GM12878 (cell line): ENCODE measurements at regions not wholly inside any gene's neighbourhood (a gene's known extent, or its start where the extent isn't known, plus 50 kb on each side); places are given as distances from the start of the nearest gene placed in this dataset.

Source experiments
- ATAC-seq: fragments of 200-7000 bp; cut with Tn5 transposase; 3 replicates; pipeline ENCODE4 v1.9.1; 2020; ENCODE audit warnings: mild to moderate bottlenecking, moderate library complexity
- BruUV-seq: library from RNA; stranded (reverse); fragments of 400-500 nt; replicated peaks from 2 replicates; lab custom pipeline; 2021; lab: Mats Ljungman, UMichigan
- CTCF ChIA-PET: fragments of 300-600 bp; sonication (Branson Sonifier 250); formaldehyde crosslinking; extraction: SDS; loops from one replicate; lab custom pipeline; 2021; ENCODE audit warnings: inconsistent platforms; lab: Yijun Ruan, JAX
- POLR2A ChIA-PET: fragments of 350-600 bp; formaldehyde crosslinking; extraction: SDS; loops from one replicate; lab custom pipeline; 2021; ENCODE audit warnings: inconsistent platforms; lab: Charles Lee
- RAD21 ChIA-PET: fragments of 300-600 bp; sonication (Branson Sonifier 250); formaldehyde crosslinking; loops from one replicate; lab custom pipeline; 2023; ENCODE audit warnings: antibody characterized with exemption; ENCODE audit not compliant: unreplicated experiment; lab: Charles Lee
- SMC1A ChIA-PET: fragments of 300-600 bp; sonication (Branson Sonifier 250); formaldehyde crosslinking; loops from one replicate; lab custom pipeline; 2023; ENCODE audit not compliant: unreplicated experiment, uncharacterized antibody; lab: Charles Lee
- DNase-seq: peaks from one replicate; pipeline ENCODE4 v3.0.0-alpha.2; 2011; ENCODE audit warnings: low read depth, low spot score
- FAIRE-seq: peaks from 3 replicates; lab custom pipeline; 2011; peaks lifted over from hg19 to GRCh38; lab: Jason Lieb, UNC
- H2AFZ ChIP-seq: 2 replicates; pipeline ENCODE4 v1.6.0; 2011; ENCODE audit warnings: low read depth, low read length, control low read depth; ENCODE audit not compliant: control insufficient read depth
- H3K27ac ChIP-seq: 2 replicates; pipeline ENCODE4 v1.5.1; 2011; ENCODE audit warnings: control low read depth; ENCODE audit not compliant: control insufficient read depth, insufficient read depth
- H3K27me3 ChIP-seq, 2 experiments: replicated peaks in 1 of 2; 2 replicates each; pipeline versions ENCODE4 v1.6.0 to v1.6.1; 2011; ENCODE audit warnings: low read length in 1 of 2; ENCODE audit not compliant: control insufficient read depth in 2 of 2, insufficient read depth in 2 of 2
- H3K36me3 ChIP-seq, 2 experiments: 2 replicates each; pipeline ENCODE4 v1.5.1; 2011; ENCODE audit warnings: low read length in 1 of 2; ENCODE audit not compliant: control insufficient read depth in 2 of 2, insufficient read depth in 2 of 2
- H3K4me1 ChIP-seq: 2 replicates; pipeline ENCODE4 v1.6.1; 2011; ENCODE audit warnings: mild to moderate bottlenecking, low read length, moderate library complexity, mixed read lengths; ENCODE audit not compliant: control insufficient read depth, insufficient read depth
- H3K4me2 ChIP-seq: 2 replicates; pipeline ENCODE4 v1.6.0; 2011; ENCODE audit warnings: control low read depth; ENCODE audit not compliant: control insufficient read depth, insufficient read depth
- H3K4me3 ChIP-seq: fragments of 200-600 bp; sonication (generic); 2 replicates; pipeline ENCODE4 v1.5.1; 2016
- H3K79me2 ChIP-seq: 2 replicates; pipeline ENCODE4 v1.6.0; 2011; ENCODE audit warnings: low read length; ENCODE audit not compliant: control insufficient read depth, insufficient read depth
- H3K9ac ChIP-seq: 2 replicates; pipeline ENCODE4 v1.8.0; 2011; ENCODE audit warnings: low read length, control low read depth, mixed read lengths; ENCODE audit not compliant: control insufficient read depth, insufficient read depth
- H3K9me3 ChIP-seq: replicated peaks from 3 replicates; pipeline ENCODE4 v1.5.1; 2011; ENCODE audit warnings: mild to moderate bottlenecking, low read length; ENCODE audit not compliant: control insufficient read depth, insufficient read depth
- H4K20me1 ChIP-seq: 2 replicates; pipeline ENCODE4 v1.6.0; 2011; ENCODE audit not compliant: control insufficient read depth, insufficient read depth
- BCL11A ChIP-seq: IDR thresholded peaks from 2 replicates; pipeline ENCODE4 v1.6.1; 2011; ENCODE audit warnings: low read depth, low read length
- CBX5 ChIP-seq: sonication (generic); IDR thresholded peaks from 2 replicates; pipeline ENCODE4 v1.6.1; 2016; ENCODE audit warnings: low read depth, moderate library complexity, mild to moderate bottlenecking, inconsistent platforms
- CEBPB ChIP-seq, 2 experiments: fragments of 150-350 bp in 1 of 2; IDR thresholded peaks; 2 replicates each; pipeline ENCODE4 v1.6.1; 2012 to 2014; ENCODE audit warnings: low read depth in 2 of 2, low read length in 2 of 2, borderline replicate concordance in 1 of 2, inconsistent platforms in 1 of 2
- CREM ChIP-seq: IDR thresholded peaks from 2 replicates; pipeline ENCODE4 v1.6.1; 2014; ENCODE audit warnings: antibody characterized with exemption, low read depth
- MYB ChIP-seq: fragments of 150-350 bp; IDR thresholded peaks from 2 replicates; pipeline ENCODE4 v1.6.1; 2014; ENCODE audit warnings: mild to moderate bottlenecking, low read depth, low read length, borderline replicate concordance
- NRF1 ChIP-seq: conservative IDR thresholded peaks from 2 replicates; pipeline ENCODE4 v1.6.1; 2011; ENCODE audit warnings: mild to moderate bottlenecking, low read depth, low read length, improper control_type of control experiment
- POLR2AphosphoS5 ChIP-seq: IDR thresholded peaks from 2 replicates; pipeline ENCODE4 v1.6.1; 2011; ENCODE audit warnings: mild to moderate bottlenecking, low read length, inconsistent platforms
- RFX5 ChIP-seq: IDR thresholded peaks from 2 replicates; pipeline ENCODE4 v1.6.1; 2011; ENCODE audit warnings: low read depth, low read length, improper control_type of control experiment
- SIN3A ChIP-seq: IDR thresholded peaks from 2 replicates; pipeline ENCODE4 v1.6.1; 2012; ENCODE audit warnings: low read depth, low read length, improper control_type of control experiment
- SUPT20H ChIP-seq: IDR thresholded peaks from 2 replicates; pipeline ENCODE4 v1.6.1; 2011; ENCODE audit warnings: low read depth, mild to moderate bottlenecking, low read length, moderate library complexity, borderline replicate concordance; ENCODE audit not compliant: control insufficient read depth
- TCF12 ChIP-seq: IDR thresholded peaks from 2 replicates; pipeline ENCODE4 v1.6.1; 2011; ENCODE audit warnings: low read depth, mild to moderate bottlenecking, low read length
- WGBS: methylation state at CpG from one replicate; pipeline ENCODE4 v1.1.6; 2016; ENCODE audit warnings: low lambda C conversion rate; ENCODE audit not compliant: insufficient replicate concordance, insufficient coverage; ENCODE audit errors: missing lambda C conversion rate; 5-methylcytosine and 5-hydroxymethylcytosine counted together
- in situ Hi-C: fragments of 300-500 bp; cut with MboI; formaldehyde crosslinking; loops from 9 replicates; pipeline ENCODE4 v1.14.3; 2018; ENCODE audit warnings: mixed read lengths
- intact Hi-C: fragments of 100-400 bp; cut with micrococcal nuclease; formaldehyde crosslinking; loops from one replicate; pipeline ENCODE4 v1.14.2; 2022; ENCODE audit not compliant: unreplicated experiment
- TF ChIP-seq, protein P1 (sequence below): IDR thresholded peaks from 2 replicates; pipeline ENCODE4 v1.6.1; 2012; ENCODE audit warnings: low read depth, low read length, improper control_type of control experiment
- TF ChIP-seq, protein P2 (sequence below): IDR thresholded peaks from 2 replicates; pipeline ENCODE4 v1.6.1; 2012; ENCODE audit warnings: low read depth, low read length, improper control_type of control experiment
- TF ChIP-seq, protein P3 (sequence below): IDR thresholded peaks from 2 replicates; pipeline ENCODE4 v1.6.1; 2012; ENCODE audit warnings: low read depth, low read length, improper control_type of control experiment

- no peak for TF ChIP-seq SUPT20H
- TF ChIP-seq, all 136 proteins: peak for 0
Measured at GRCh38 chr6:112468359-112468758, 121.2 kb downstream of the RFPL4B start (continued).

DNA sequence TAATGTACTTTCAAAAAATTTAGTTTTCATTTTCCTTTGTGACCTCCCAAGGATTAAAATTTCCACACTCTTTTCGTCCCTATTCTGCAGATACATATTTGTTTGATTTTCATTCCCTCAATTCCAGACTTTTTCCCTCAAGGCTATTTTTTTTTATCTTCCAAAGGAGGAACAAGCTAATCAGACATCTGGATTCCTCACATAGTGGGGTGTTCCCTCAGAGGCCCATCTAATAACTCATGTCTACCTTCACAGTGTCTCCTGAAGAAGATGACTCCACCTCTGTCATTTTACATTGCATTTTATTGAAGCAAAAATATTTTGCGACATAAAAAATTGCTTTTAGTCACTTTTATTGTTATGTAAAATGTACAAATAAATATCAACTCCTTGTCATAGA, 122.2 kb downstream of the RFPL4B start:
- RAD21 ChIA-PET: no interaction called here
- DNase-seq (no peak), ATAC-seq (no peak), FAIRE-seq (no peak)
- 2% methylated on average over 2 of the region's 2 CpGs for WGBS
- in situ Hi-C loops (no loop called here), intact Hi-C loops (no loop called here)
- TF ChIP-seq MYB: no peak
- no peak for TF ChIP-seq RFX5
- TF ChIP-seq CBX5: no peak
- no peaks in the 10 kb centered on the region; the same call in 2 of the 3 replicates for H3K9me3 ChIP-seq
- H3K36me3 ChIP-seq: no peaks in the 10 kb centered on the region
- no peaks in the 10 kb centered on the region for H4K20me1 ChIP-seq
- no peaks in the 10 kb centered on the region for H3K79me2 ChIP-seq
- POLR2A ChIA-PET: no interaction called here
- H3K9ac ChIP-seq: no peak overlapping the region
- no peak overlapping the region for H3K4me3 ChIP-seq
- SMC1A ChIA-PET: interaction anchor here (0.7 kb wide), 1 partner anchor 722 kb away, joined by 3 read pairs; no protein-coding TSS in a partner anchor
- no peaks in the 10 kb centered on the region for H3K4me1 ChIP-seq
- H2AFZ ChIP-seq: no peak overlapping the region
- BruUV-seq: no TSS peak
- no peaks in the 10 kb centered on the region for H3K27me3 ChIP-seq
- no peak overlapping the region for H3K4me2 ChIP-seq
- H3K27ac ChIP-seq: no peak overlapping the region
- CTCF ChIA-PET: no interaction called here

DNA sequence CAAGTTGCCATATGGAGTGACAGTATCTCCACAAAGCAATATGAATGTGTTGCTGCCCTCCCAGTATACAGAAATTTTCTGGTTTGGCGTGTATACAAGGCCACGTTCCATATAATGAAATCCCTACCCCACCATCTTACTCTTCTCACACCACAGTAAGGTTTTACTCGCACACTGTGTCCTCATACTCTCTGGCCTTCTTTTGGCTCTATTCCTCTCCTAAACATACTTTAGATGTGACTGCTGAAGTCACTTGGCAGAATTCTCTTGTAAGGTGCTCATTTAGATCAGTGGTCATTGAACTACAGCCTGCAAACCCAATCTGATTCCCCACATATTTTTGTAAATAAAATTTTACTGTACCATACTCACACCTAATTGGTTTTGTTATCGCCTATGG, 123.2 kb downstream of the RFPL4B start:
- POLR2A ChIA-PET: no interaction called here
- no peaks in the 10 kb centered on the region for H3K4me1 ChIP-seq
- TF ChIP-seq, protein P1, sequence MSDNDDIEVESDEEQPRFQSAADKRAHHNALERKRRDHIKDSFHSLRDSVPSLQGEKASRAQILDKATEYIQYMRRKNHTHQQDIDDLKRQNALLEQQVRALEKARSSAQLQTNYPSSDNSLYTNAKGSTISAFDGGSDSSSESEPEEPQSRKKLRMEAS: no peak
- no peak for TF ChIP-seq TCF12
- TF ChIP-seq NRF1: no peak
- TF ChIP-seq CEBPB (IDR thresholded peaks at IDR 0.05; ENCODE audit: borderline replicate concordance in 1 of 2, low read depth in 2 of 2, low read length in 2 of 2): no peak
- TF ChIP-seq, protein P2, sequence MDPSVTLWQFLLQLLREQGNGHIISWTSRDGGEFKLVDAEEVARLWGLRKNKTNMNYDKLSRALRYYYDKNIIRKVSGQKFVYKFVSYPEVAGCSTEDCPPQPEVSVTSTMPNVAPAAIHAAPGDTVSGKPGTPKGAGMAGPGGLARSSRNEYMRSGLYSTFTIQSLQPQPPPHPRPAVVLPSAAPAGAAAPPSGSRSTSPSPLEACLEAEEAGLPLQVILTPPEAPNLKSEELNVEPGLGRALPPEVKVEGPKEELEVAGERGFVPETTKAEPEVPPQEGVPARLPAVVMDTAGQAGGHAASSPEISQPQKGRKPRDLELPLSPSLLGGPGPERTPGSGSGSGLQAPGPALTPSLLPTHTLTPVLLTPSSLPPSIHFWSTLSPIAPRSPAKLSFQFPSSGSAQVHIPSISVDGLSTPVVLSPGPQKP: no peak
- TF ChIP-seq CREM: no peak
- TF ChIP-seq, protein P3, sequence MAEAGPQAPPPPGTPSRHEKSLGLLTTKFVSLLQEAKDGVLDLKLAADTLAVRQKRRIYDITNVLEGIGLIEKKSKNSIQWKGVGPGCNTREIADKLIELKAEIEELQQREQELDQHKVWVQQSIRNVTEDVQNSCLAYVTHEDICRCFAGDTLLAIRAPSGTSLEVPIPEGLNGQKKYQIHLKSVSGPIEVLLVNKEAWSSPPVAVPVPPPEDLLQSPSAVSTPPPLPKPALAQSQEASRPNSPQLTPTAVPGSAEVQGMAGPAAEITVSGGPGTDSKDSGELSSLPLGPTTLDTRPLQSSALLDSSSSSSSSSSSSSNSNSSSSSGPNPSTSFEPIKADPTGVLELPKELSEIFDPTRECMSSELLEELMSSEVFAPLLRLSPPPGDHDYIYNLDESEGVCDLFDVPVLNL: no peak
- no peak for TF ChIP-seq BCL11A
- no peak for TF ChIP-seq POLR2AphosphoS5
- TF ChIP-seq SIN3A: no peak

More for the DNA sequence above, 123.2 kb downstream of the RFPL4B start:
- intact Hi-C loops (no loop called here), in situ Hi-C loops (no loop called here)
- Histone ChIP-seq H4K20me1 (no peaks in the 10 kb centered on the region), H3K36me3 (no peaks in the 10 kb centered on the region), H3K4me3 (no peak overlapping the region), H3K27me3 (no peaks in the 10 kb centered on the region), H3K4me2 (no peak overlapping the region), H3K79me2 (no peaks in the 10 kb centered on the region), H3K27ac (no peak overlapping the region), H2AFZ (no peak overlapping the region), H3K9me3 (no peaks in the 10 kb centered on the region; the same call in 2 of the 3 replicates), H3K9ac (no peak overlapping the region)
- RAD21 ChIA-PET: no interaction called here
- no peak for ATAC-seq
- 31% methylated on average over 4 of the region's 4 CpGs for WGBS
- DNase-seq: no peak
- BruUV-seq: no TSS peak
- no peak for FAIRE-seq
- SMC1A ChIA-PET: no interaction called here
- CTCF ChIA-PET: no interaction called here
